ENCODE measurements at regions not wholly inside any gene's neighbourhood (a gene's known extent, or its start where the extent isn't known, plus 50 kb on each side); places are given as distances from the start of the nearest gene placed in this dataset.

- H3K9me3 ChIP-seq (ENCODE audit: control insufficient read depth in 1 of 2, insufficient read depth in 1 of 2, low read depth in 1 of 2, low read length in 2 of 2): no peaks in the 10 kb centered on the region
- ATAC-seq (peak; percentile 99), DNase-seq (ENCODE audit: low read depth, low spot score) (peak; percentile 91)
- peak overlapping the region in 1 of 2 experiments; percentile 22; a peak in 2 of 4 replicates for H3K4me3 ChIP-seq (replicated peaks in 1 of 2; ENCODE audit: low read depth in 1 of 2, low read length in 2 of 2)
- no peaks in the 10 kb centered on the region for H3K79me2 ChIP-seq (ENCODE audit: insufficient read depth, low read length)
- H3K4me2 ChIP-seq (ENCODE audit: low read length): peak overlapping the region; percentile 68
- H4K20me1 ChIP-seq (ENCODE audit: insufficient read depth): no peaks in the 10 kb centered on the region
- no peak overlapping the region for H3K27ac ChIP-seq (ENCODE audit: low read depth, low read length)
- RAD21 ChIA-PET (ENCODE audit: low non-redundant PET in 1 of 2, low total read pairs in 2 of 2, uncharacterized antibody in 2 of 2, unreplicated experiment in 2 of 2): interaction anchor here in 1 of 2 experiments (1.0 kb wide), 1 partner anchor 103 kb away, joined by 3 read pairs; no protein-coding TSS in a partner anchor
- H3K36me3 ChIP-seq (ENCODE audit: control insufficient read depth in 1 of 2, insufficient read depth in 2 of 2, low read length in 2 of 2): no peaks in the 10 kb centered on the region
- peak overlapping the region; percentile 81 for H2AFZ ChIP-seq (ENCODE audit: low read depth, low read length, poor library complexity, severe bottlenecking)
- H3K4me1 ChIP-seq (ENCODE audit: control insufficient read depth in 1 of 2, insufficient read depth in 2 of 2, low read length in 2 of 2): peaks cover 8 to 18% of the 10 kb centered on the region in 2 experiments; a peak in 3 of 4 replicates
- peaks cover 3% of the 10 kb centered on the region; the same call in 1 of the 2 replicates for H3K9me2 ChIP-seq (ENCODE audit: insufficient read depth)
- intact Hi-C loops (cut with micrococcal nuclease): no loop called here
- H3K9ac ChIP-seq (ENCODE audit: low read length): no peak overlapping the region
- POLR2A ChIA-PET: interaction anchor here (0.9 to 1.3 kb wide), 3 partner anchors 12 to 23 kb away, joined by 5 to 6 read pairs (median 5); no protein-coding TSS in a partner anchor
- CTCF ChIA-PET: interaction anchor here (1.0 kb wide), 1 partner anchor 25 kb away, joined by 6 read pairs; no protein-coding TSS in a partner anchor
- no peaks in the 10 kb centered on the region for H3K27me3 ChIP-seq (ENCODE audit: insufficient read depth, low read length)
- no TSS peak for BruUV-seq (replicated peaks)
- TF ChIP-seq ZFX (IDR thresholded peaks at IDR 0.05) (no peak; the same call in 1 of the 2 replicates), REST (IDR thresholded peaks at IDR 0.05; ENCODE audit: low read depth) (no peak), JUND (IDR thresholded peaks at IDR 0.05) (peak; percentile 97), POLR2AphosphoS5 (IDR thresholded peaks at IDR 0.05; ENCODE audit: low read depth, low read length) (peak; percentile 54; the same call in 1 of the 2 replicates), ZBTB33 (IDR thresholded peaks at IDR 0.05; ENCODE audit: extremely low read depth, insufficient replicate concordance, low read length) (no peak), CBX3 (IDR thresholded peaks at IDR 0.05; ENCODE audit: low read depth) (peak; percentile 97), CEBPB (IDR thresholded peaks at IDR 0.05; ENCODE audit: low read depth) (no peak; the same call in 1 of the 2 replicates), SIN3A (IDR thresholded peaks at IDR 0.05; ENCODE audit: low read depth) (peak; percentile 40; the same call in 1 of the 2 replicates), CTCF (IDR thresholded peaks at IDR 0.05 in 2 of 3, conservative IDR thresholded peaks at IDR 0.05 in 1 of 3; ENCODE audit: borderline replicate concordance in 1 of 3, insufficient read depth in 1 of 3, low read depth in 2 of 3, low read length in 2 of 3) (no peak), EZH2 (IDR thresholded peaks at IDR 0.05) (no peak), FOSL1 (IDR thresholded peaks at IDR 0.05; ENCODE audit: low read depth) (peak; percentile 98), ZNF274 (IDR thresholded peaks at IDR 0.05; ENCODE audit: low read depth, low read length) (no peak), ELF1 (IDR thresholded peaks at IDR 0.05; ENCODE audit: borderline replicate concordance, low read depth) (no peak), EGR1 (IDR thresholded peaks at IDR 0.05; ENCODE audit: low read depth) (peak; percentile 97), RAD21 (IDR thresholded peaks at IDR 0.05; ENCODE audit: low read depth) (peak; percentile 34; the same call in 1 of the 2 replicates), SP1 (IDR thresholded peaks at IDR 0.05; ENCODE audit: low read depth) (peak; percentile 90), YY1 (IDR thresholded peaks at IDR 0.05; ENCODE audit: extremely low read depth, insufficient replicate concordance, low read depth, low read length) (no peak), POLR2A (IDR thresholded peaks at IDR 0.05; ENCODE audit: borderline replicate concordance, extremely low read depth, insufficient read depth, insufficient read length) (no peak)
Observed at GRCh38 chr1:233543338-233544255, 70.3 kb upstream of the KCNK1 start.
